Aorta (tissue), 5 donors: ENCODE measurements at regions not wholly inside any gene's neighbourhood (a gene's known extent, or its start where the extent isn't known, plus 50 kb on each side); places are given as distances from the start of the nearest gene placed in this dataset.

ENCODE experiments used
- ATAC-seq: fragments of 200-7000 bp; cut with Tn5 transposase; one replicate; pipeline ENCODE4 v1.9.1; 2022; ENCODE audit warnings: moderate library complexity; ENCODE audit not compliant: low FRiP score
- DNase-seq, 2 donors: peaks; one replicate each; pipeline ENCODE4 v3.0.0-alpha.2; 2020
- H3K27ac ChIP-seq, 2 donors: one replicate each; pipeline ENCODE4 v1.5.1; 2013; ENCODE audit warnings: low read length in 2 of 2, mild to moderate bottlenecking in 2 of 2, moderate library complexity in 2 of 2, control low read depth in 1 of 2, inconsistent platforms in 1 of 2, low read depth in 1 of 2
- H3K27me3 ChIP-seq, 2 donors: one replicate each; pipeline ENCODE4 v1.6.1; 2013; ENCODE audit warnings: control low read depth in 1 of 2, low read length in 1 of 2, mild to moderate bottlenecking in 1 of 2, moderate library complexity in 1 of 2; ENCODE audit not compliant: insufficient read depth in 2 of 2, control insufficient read depth in 1 of 2
- H3K36me3 ChIP-seq, 2 donors: one replicate each; pipeline ENCODE4 v1.6.1; 2013; ENCODE audit warnings: control low read depth in 1 of 2, low read length in 1 of 2, mild to moderate bottlenecking in 1 of 2; ENCODE audit not compliant: insufficient read depth in 2 of 2, control insufficient read depth in 1 of 2
- H3K4me1 ChIP-seq, 2 donors: one replicate each; pipeline ENCODE4 v1.6.1; 2013; ENCODE audit warnings: low read length in 2 of 2, control low read depth in 1 of 2, mild to moderate bottlenecking in 1 of 2, moderate library complexity in 1 of 2; ENCODE audit not compliant: insufficient read depth in 2 of 2, control insufficient read depth in 1 of 2
- H3K4me3 ChIP-seq, 2 donors: one replicate each; pipeline ENCODE4 v1.5.1; 2013; ENCODE audit warnings: low read length in 2 of 2, control low read depth in 1 of 2, mild to moderate bottlenecking in 1 of 2
- H3K9me3 ChIP-seq: one replicate; pipeline ENCODE4 v1.6.1; 2013; ENCODE audit warnings: mild to moderate bottlenecking, low read length; ENCODE audit not compliant: control insufficient read depth
- WGBS, 2 donors: extraction: QIAGEN DNeasy Blood & Tissue Kit; methylation state at CpG; one replicate each; pipeline ENCODE4 v1.1.7; 2013; 5-methylcytosine and 5-hydroxymethylcytosine counted together
- intact Hi-C, 2 donors: fragments of 100-400 bp; cut with DNase I; formaldehyde crosslinking; loops; one replicate each; pipeline versions ENCODE4 v1.14.2 to v1.15.0; 2022
- donor health status: healthy with polysubstance abuse.
- donor health status: Bipolar disorder and iron deficiency.
- donor health status: DM: no; HTN: no; CAD: no.
- donor health status: DM: no; HTN: no; CAD: no.
- donor health status: DM: yes; HTN: yes; CAD: no.

DNA sequence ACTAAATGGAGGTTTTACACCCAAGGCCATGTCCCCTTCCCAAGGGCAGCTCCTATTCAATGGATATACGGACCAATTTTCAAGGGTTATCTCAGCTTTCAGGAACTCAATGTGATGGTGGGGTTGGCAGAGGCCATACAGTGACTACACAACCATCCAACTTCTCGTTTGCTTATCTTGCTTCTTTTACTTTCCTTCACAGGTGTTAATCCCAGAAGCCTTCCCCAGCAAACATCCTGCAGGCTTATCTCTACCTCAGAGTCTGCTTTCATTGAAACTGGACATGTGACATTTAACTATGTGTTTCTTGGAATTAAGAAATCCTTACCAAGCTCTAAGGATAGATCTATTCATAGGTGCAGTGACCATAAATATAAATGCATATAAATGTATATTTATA is 443.8 kb upstream of the CDH20 start:
- Histone ChIP-seq H3K4me1 (no peaks in the 10 kb centered on the region), H3K27ac (no peak overlapping the region), H3K36me3 (no peaks in the 10 kb centered on the region), H3K4me3 (no peak overlapping the region), H3K27me3 (no peaks in the 10 kb centered on the region), H3K9me3 (no peaks in the 10 kb centered on the region)
- intact Hi-C loops, result no loop called here
- ATAC-seq (no peak), DNase-seq (no peak)
- WGBS, 2 donors, result 72 to 79% methylated on average over 2 of the region's 2 CpGs

DNA sequence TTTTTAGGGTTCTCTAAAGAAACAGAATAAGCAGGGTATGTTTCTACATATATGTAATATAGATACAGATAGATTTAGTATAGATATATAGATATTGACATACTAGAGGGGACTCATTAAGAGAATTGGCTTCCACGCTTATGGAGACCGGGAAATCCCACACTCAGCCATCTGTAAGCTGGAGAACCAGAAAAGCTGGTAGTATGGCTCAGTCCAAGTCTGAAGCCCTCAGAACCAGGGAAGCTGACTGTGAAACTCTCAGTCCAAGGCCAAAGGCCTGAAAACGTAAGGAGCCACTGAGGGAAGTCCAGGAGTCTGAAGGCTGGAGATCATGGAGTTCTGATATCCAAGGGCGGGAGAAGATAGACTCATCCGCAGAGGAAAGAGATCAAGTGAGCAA is 441.3 kb upstream of the CDH20 start:
- Histone ChIP-seq H3K36me3 (no peaks in the 10 kb centered on the region), H3K27ac (no peak overlapping the region), H3K27me3 (no peaks in the 10 kb centered on the region), H3K4me3 (no peak overlapping the region), H3K4me1 (no peaks in the 10 kb centered on the region), H3K9me3 (no peaks in the 10 kb centered on the region)
- WGBS, 2 donors, result 97 to 98% methylated on average over 5 of the region's 5 CpGs
- ATAC-seq, result no peak
- no peak for DNase-seq
- intact Hi-C loops, result no loop called here

DNA sequence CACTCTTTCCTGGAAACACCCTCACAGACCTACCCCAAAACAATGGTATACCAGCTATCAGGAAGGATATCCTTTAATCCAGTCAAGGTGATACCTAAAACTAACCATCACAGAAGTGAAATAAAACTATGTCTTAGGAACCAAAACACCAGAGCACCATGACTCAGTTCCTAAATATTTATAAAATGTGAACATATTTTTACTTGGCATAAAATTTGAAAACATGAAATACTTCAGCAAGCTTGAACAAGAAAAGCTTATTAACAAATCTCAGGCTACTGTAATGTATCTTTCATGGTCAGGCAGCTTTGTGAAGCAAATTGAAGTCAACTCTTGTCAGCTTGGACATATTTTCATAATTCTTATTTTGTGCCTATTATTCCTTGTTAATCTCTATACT is 440.8 kb upstream of the CDH20 start:
- intact Hi-C loops, result no loop called here
- H3K4me1 ChIP-seq, result no peaks in the 10 kb centered on the region

DNA sequence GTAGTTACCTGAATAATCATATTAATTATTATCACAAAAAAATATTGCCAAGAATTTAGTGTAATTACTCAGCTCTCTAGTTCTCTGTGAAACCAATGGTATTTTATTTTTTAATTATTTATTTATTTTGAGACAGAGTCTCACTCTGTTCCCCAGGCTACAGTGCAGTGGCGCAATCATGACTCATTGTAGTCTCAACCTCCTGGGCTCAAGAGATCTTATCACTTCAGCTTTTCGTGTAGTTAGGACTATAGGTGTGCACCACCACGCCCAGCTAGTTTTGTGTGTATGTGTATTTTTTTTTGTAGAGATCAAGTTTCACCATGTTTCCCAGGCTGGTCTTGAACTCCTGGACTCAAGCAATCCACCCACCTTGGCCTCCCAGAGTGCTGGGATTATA is 440.4 kb upstream of the CDH20 start:
- H3K4me3 ChIP-seq, result no peak overlapping the region
- ATAC-seq, result no peak
- no peaks in the 10 kb centered on the region for H3K27me3 ChIP-seq
- no peak for DNase-seq
- no peak overlapping the region for H3K27ac ChIP-seq
- no peaks in the 10 kb centered on the region for H3K4me1 ChIP-seq
- H3K36me3 ChIP-seq, result no peaks in the 10 kb centered on the region
- H3K9me3 ChIP-seq, result no peaks in the 10 kb centered on the region
- WGBS, 2 donors, result 86 to 88% methylated on average over 3 of the region's 3 CpGs
- intact Hi-C loops, result no loop called here

More for the DNA sequence above, 440.8 kb upstream of the CDH20 start:
- H3K4me3 ChIP-seq, result no peak overlapping the region
- ATAC-seq, result no peak
- DNase-seq, result no peak
- H3K27ac ChIP-seq, result no peak overlapping the region
- no peaks in the 10 kb centered on the region for H3K27me3 ChIP-seq
- H3K9me3 ChIP-seq, result no peaks in the 10 kb centered on the region
- no peaks in the 10 kb centered on the region for H3K36me3 ChIP-seq

DNA sequence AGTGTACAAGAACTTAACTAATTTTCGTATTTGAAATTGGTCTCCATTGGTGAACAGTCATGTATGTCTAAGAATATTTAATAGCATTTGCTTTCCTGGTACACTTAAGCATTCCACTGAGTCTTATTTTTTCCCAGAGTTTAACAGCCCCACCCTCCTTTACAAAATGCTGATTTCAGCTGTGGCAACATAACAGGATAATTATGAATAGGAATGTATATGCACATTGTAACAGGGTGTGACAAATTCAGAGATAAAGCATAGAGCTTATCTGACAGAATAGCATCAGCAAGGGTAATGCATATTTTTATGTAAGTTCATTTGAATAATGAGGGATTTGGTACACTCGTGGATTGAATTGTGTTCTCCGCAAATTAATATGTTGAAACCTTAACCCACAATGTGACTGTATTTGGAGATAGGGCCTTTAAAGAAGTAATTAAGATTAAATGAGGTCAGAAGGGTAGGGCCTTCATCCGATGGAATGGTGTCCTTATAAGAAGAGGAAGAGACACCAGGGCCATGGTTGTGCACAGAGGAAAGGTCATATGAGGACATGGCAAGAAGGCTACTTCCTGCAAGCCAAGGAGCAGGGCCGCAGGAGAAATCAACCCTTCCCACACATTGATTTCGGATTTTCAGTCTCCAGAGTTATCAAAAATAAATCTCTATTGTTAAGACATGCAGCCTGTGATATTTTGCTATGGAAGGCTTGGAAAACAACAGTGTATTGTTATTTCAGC is 439.7 kb upstream of the CDH20 start:
- Histone ChIP-seq H3K27me3 (no peaks in the 10 kb centered on the region), H3K4me3 (no peak overlapping the region), H3K27ac (no peak overlapping the region), H3K36me3 (no peaks in the 10 kb centered on the region), H3K4me1 (no peaks in the 10 kb centered on the region), H3K9me3 (no peaks in the 10 kb centered on the region)
- intact Hi-C loops, result no loop called here
- DNase-seq (no peak), ATAC-seq (no peak)
- 92 to 94% methylated on average over 6 of the region's 6 CpGs for WGBS, 2 donors

DNA sequence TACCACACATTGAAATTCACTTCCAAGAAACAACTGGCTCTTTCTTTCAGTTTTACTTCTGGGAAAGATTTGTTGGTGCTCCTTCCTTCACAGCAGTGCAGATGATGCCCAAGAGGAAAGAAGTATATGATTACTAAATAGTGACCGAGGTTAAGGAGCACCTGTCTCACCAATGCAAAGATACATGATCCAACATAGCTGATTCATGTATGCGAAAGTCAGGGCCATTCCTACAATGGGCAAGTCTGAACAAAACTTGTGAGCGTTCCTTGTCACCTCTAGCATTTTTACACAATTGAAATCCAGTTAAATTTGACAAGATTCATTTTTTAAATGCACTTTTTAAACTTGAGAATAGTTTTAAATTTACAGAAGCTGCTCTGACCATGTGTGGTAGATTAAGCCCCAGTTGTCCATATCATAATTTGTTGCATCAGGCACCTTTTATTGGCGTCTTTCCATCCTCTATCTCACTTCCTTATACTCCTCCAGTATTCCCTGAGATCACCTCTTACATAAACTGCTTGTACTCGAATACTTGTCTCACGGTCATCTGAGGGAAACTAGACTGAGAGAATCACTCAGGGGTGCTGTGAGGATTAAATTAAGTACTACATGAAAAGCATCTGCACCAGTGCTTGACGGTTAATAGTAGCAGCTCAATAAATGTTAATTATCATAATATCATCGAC is 438.8 kb upstream of the CDH20 start:
- DNase-seq (no peak), ATAC-seq (no peak)
- H3K4me1 ChIP-seq, result no peaks in the 10 kb centered on the region
- H3K9me3 ChIP-seq, result no peaks in the 10 kb centered on the region
- intact Hi-C loops, result no loop called here
- WGBS, 2 donors, result 89 to 92% methylated on average over 8 of the region's 8 CpGs
- no peaks in the 10 kb centered on the region for H3K36me3 ChIP-seq
- no peak overlapping the region for H3K4me3 ChIP-seq
- H3K27me3 ChIP-seq, result no peaks in the 10 kb centered on the region
- no peak overlapping the region for H3K27ac ChIP-seq

DNA sequence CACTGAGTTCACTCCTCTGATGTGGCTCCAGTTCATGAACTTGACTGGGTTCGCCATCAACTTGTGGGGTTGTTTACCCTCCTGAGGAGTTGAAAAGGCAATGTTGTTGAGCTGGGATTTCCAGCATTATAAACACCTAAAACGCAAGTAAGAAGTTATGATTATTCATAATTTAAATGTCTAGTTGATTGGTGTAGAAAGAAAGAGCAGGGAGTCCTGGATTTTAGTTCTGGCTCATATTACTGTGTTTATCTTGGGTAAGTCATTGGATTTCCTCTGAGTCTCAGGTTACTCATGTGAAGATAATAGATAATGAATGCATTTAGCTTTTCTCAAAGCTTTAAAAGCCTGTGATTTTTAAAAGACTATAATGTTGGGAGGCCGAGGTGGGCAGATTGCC is 438.0 kb upstream of the CDH20 start:
- Histone ChIP-seq H3K27me3 (no peaks in the 10 kb centered on the region), H3K27ac (no peak overlapping the region), H3K9me3 (no peaks in the 10 kb centered on the region), H3K4me1 (no peaks in the 10 kb centered on the region), H3K36me3 (no peaks in the 10 kb centered on the region), H3K4me3 (no peak overlapping the region)
- 68 to 76% methylated on average over 3 of the region's 3 CpGs for WGBS, 2 donors
- DNase-seq (no peak), ATAC-seq (no peak)
- intact Hi-C loops, result no loop called here

DNA sequence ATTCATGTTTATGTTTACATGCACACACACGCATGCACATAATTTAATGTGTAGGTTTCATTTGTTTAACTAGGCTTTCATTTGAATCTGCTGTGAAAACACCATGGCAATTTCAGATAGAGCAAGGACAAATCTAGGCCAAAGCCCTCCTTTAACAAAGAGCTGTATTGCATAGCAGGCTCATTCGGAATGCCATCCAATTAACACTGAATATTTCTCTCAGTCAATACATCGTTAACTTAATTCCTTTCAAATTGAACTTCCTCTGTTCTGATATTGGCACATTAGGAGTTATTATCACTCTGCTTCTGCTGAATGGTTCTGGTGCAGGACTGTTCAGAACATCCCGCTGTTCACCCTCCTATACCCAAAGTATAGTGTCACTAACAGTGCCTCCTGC is 435.1 kb upstream of the CDH20 start:
- Histone ChIP-seq H3K9me3 (no peaks in the 10 kb centered on the region), H3K27me3 (no peaks in the 10 kb centered on the region), H3K4me3 (no peak overlapping the region), H3K4me1 (no peaks in the 10 kb centered on the region), H3K36me3 (no peaks in the 10 kb centered on the region), H3K27ac (no peak overlapping the region)
- intact Hi-C loops, result no loop called here
- ATAC-seq, result no peak
- no peak for DNase-seq
- 90 to 91% methylated on average over 4 of the region's 4 CpGs for WGBS, 2 donors

DNA sequence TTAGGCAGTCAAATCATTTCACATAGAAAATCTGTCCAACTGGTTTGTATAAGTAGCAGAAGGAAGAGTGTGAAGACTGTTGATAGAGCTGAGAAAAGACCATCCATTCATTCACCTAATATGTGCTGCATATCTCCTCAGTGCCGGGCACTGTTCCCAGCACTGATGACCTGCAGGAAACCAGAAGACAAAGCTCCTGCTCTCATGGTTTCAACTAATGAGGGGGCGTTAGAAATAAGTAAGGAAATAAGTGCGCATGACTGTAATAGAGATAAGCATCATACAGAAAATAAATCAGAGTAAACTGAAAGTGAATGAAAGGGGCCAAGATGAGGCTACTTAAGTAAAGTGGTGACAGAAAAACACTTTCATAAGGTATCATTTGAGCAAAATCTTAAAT is 427.5 kb upstream of the CDH20 start:
- ATAC-seq, result no peak
- WGBS, 2 donors, result 49 to 55% methylated on average over 3 of the region's 3 CpGs

More for the DNA sequence above, 427.5 kb upstream of the CDH20 start:
- H3K36me3 ChIP-seq, result no peaks in the 10 kb centered on the region
- intact Hi-C loops, result no loop called here
- no peak for DNase-seq
- H3K27ac ChIP-seq, result no peak overlapping the region
- no peaks in the 10 kb centered on the region for H3K4me1 ChIP-seq
- H3K9me3 ChIP-seq, result no peaks in the 10 kb centered on the region
- H3K27me3 ChIP-seq, result no peaks in the 10 kb centered on the region
- H3K4me3 ChIP-seq, result no peak overlapping the region
